NT2/D1 (cell line): ENCODE measurements at regions not wholly inside any gene's neighbourhood (a gene's known extent, or its start where the extent isn't known, plus 50 kb on each side); places are given as distances from the start of the nearest gene placed in this dataset.

ENCODE experiments used
- DNase-seq: peaks from one replicate; pipeline ENCODE4 v3.0.0-alpha.2; 2011; ENCODE audit warnings: low read depth, low spot score
- H3K27me3 ChIP-seq: 2 replicates; pipeline ENCODE4 v1.6.0; 2011; ENCODE audit warnings: mild to moderate bottlenecking; ENCODE audit not compliant: insufficient read length, insufficient read depth
- H3K36me3 ChIP-seq: 2 replicates; pipeline ENCODE4 v1.6.1; 2011; ENCODE audit warnings: mild to moderate bottlenecking, low read length, mixed read lengths; ENCODE audit not compliant: insufficient read depth, insufficient read length
- H3K4me1 ChIP-seq: 2 replicates; pipeline ENCODE4 v1.5.1; 2011; ENCODE audit not compliant: insufficient read depth, insufficient read length
- H3K4me3 ChIP-seq: 2 replicates; pipeline ENCODE4 v1.5.1; 2011; ENCODE audit warnings: low read depth; ENCODE audit not compliant: insufficient read length
- H3K9ac ChIP-seq: 2 replicates; pipeline ENCODE4 v1.6.0; 2011; ENCODE audit warnings: low read depth; ENCODE audit not compliant: insufficient read length
- H3K9me3 ChIP-seq: 2 replicates; pipeline ENCODE4 v1.5.1; 2011; ENCODE audit warnings: mild to moderate bottlenecking, low read length; ENCODE audit not compliant: insufficient read depth
- SUZ12 ChIP-seq: IDR thresholded peaks from 2 replicates; pipeline ENCODE4 v1.6.1; 2011; ENCODE audit not compliant: insufficient read length, insufficient read depth; ENCODE audit errors: extremely low read depth
- YY1 ChIP-seq: IDR thresholded peaks from 2 replicates; pipeline ENCODE4 v1.6.1; 2011; ENCODE audit not compliant: insufficient read length, insufficient read depth
- ZNF274 ChIP-seq: IDR thresholded peaks from 2 replicates; pipeline ENCODE4 v1.6.1; 2011; ENCODE audit warnings: mild to moderate bottlenecking, low read depth, low read length

DNA sequence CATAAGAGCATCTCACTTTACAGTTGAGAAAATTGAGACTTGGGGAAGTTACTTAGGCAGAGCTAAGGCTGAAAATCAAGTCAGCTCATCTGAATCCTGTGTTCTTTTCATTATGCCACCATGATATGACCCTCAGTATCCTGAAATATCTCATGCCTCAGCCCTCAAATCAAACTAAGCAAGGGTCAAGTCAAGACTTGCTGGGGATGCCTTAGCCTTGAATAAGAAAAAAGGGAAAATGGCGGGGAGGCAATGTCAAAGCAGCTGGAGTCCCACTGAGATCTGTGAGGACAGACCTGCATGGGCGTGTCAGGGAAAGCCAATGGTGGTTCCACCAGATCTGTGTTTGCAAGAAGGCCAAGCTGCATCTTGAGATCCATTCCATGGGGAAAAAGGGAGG is 91.0 kb upstream of the CACUL1 start:
- H3K9ac ChIP-seq, result no peak overlapping the region
- peaks cover 6% of the 10 kb centered on the region; the same call in 1 of the 2 replicates for H3K9me3 ChIP-seq
- no peak overlapping the region for H3K4me3 ChIP-seq
- no peaks in the 10 kb centered on the region for H3K27me3 ChIP-seq
- no peaks in the 10 kb centered on the region for H3K4me1 ChIP-seq
- no peak for TF ChIP-seq ZNF274
- TF ChIP-seq SUZ12, result no peak
- no peak for TF ChIP-seq YY1
- no peaks in the 10 kb centered on the region for H3K36me3 ChIP-seq
- DNase-seq, result no peak

DNA sequence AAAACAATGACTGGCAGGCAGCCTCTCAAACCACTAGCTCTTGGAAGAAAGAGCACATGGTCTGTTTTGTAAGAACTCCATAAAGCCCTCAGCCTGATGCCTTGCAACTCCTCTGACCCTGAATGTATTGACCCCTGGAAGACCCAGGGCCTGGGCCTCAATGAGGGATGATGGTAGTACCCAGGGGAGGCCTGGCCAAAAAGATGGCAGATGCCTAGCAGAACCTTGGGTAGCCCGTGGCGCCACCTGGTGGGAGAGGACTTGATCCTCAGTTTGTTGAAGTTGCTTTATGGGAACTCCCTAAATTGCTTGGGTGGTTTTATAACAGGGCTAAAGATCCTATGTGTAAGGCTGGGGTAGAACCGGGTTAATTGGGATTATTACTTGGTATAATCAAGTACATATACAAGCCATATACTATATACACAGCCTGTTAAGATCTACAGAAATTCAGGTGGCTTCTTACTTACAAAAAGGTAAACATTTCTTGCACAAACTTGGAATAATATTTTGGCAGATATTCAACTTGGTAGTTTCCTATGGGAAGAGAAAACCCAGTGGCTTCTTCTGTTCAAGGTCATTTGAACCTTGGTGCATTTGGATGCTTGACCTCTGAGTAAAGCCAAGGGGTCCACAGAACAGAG is 95.8 kb upstream of the CACUL1 start:
- peak; percentile 60 for DNase-seq
- Histone ChIP-seq H3K4me3 (no peak overlapping the region), H3K27me3 (no peaks in the 10 kb centered on the region), H3K4me1 (no peaks in the 10 kb centered on the region), H3K9ac (no peak overlapping the region), H3K36me3 (no peaks in the 10 kb centered on the region), H3K9me3 (no peaks in the 10 kb centered on the region)
- TF ChIP-seq YY1 (peak; percentile 30), ZNF274 (no peak), SUZ12 (no peak)

DNA sequence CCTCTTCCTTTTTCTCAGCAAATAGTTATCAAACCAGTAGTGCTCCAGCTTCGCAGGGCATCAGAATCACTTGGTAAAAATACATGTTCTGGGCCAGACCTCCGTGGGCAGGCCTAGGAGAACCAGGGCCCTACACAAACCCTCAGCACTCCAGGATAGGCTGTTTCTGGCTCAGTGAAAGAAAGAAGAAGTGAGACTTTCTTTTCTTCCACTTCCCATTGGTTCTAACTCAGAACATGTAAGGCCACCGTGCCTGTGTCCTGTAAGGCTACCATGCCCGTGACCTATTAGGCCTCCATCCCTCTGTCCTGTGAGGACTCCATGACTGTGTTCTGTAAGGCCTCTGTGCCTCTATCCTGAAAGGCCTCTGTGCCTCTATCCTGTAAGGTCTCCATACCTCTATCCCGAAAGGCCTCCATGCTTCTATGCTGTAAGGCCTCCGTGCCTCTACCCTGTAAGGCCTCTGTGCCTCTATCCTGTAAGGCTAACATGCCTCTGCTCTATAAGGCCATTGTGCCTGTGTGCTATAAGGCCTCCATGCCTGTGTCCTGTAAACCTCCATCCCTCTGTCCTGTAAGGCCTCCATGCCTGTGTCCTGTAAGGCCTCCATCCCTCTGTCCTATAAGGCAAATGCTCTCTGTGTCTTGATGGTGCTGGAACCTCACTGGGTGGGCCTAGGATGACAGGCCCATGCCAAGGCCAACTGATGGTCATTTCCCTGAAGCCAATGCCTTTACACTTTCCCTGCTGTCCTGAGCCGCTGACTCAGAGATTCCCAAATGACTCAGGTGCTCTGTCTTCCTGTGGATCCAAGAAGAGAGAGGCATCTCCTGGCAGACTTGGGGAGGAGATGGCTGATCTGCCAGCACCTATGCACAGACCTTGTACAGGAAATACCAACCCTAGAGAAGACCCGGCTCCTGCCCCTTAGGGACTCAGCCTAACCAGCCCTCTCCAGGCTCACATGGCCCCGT is 96.6 kb upstream of the CACUL1 start:
- no peaks in the 10 kb centered on the region for H3K4me1 ChIP-seq
- TF ChIP-seq ZNF274, result no peak
- no peak for TF ChIP-seq SUZ12
- TF ChIP-seq YY1, result no peak
- H3K27me3 ChIP-seq, result no peaks in the 10 kb centered on the region
- no peaks in the 10 kb centered on the region for H3K9me3 ChIP-seq
- no peak overlapping the region for H3K9ac ChIP-seq
- no peak overlapping the region for H3K4me3 ChIP-seq
- H3K36me3 ChIP-seq, result no peaks in the 10 kb centered on the region
- no peak for DNase-seq

DNA sequence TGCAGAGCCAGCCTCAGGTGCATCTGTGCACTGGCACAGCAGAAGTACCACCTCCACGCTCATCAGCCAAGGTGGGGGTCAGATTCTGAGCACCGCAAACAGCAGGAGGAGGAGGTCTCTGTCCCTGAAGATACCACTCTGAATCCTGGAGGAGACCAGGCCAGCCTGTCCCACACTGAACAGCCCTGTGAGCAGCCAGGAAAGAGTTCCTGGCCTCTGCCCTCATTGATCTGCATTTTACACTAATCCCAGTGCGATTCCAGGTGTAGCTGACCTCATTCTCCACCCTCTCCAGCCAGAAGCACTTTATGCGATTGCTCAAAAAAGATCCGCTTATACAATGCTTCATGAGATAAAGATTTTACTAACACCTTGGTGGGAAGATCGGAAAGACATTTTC is 99.1 kb upstream of the CACUL1 start:
- Histone ChIP-seq H3K9ac (no peak overlapping the region), H3K36me3 (no peaks in the 10 kb centered on the region), H3K9me3 (no peaks in the 10 kb centered on the region), H3K4me1 (no peaks in the 10 kb centered on the region), H3K27me3 (no peaks in the 10 kb centered on the region), H3K4me3 (no peak overlapping the region)
- TF ChIP-seq SUZ12 (no peak), YY1 (no peak), ZNF274 (no peak)
- DNase-seq, result no peak

DNA sequence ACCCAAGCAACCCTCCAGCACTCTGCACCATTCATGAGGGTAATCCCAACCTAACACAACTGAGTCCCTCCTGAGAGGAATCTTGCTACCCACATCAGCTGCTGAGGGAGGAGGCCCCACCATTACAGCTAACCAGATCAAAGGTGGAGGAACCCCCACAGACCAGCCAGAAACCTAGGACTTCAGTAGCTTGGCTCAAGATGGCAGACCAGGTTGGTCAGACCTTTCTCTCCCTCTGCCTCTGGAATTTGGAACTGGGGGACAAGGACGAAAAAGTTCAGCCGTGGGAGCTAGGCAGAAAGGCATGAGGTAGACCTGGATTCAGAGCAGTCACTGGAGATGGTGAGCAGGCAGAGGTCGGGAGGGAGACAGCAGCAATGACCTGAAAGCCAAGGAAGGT is 101.3 kb upstream of the CACUL1 start:
- Histone ChIP-seq H3K9ac (no peak overlapping the region), H3K9me3 (no peaks in the 10 kb centered on the region), H3K4me3 (no peak overlapping the region), H3K27me3 (no peaks in the 10 kb centered on the region), H3K4me1 (no peaks in the 10 kb centered on the region), H3K36me3 (no peaks in the 10 kb centered on the region)
- TF ChIP-seq YY1 (no peak), SUZ12 (no peak), ZNF274 (no peak)
- DNase-seq, result no peak

DNA sequence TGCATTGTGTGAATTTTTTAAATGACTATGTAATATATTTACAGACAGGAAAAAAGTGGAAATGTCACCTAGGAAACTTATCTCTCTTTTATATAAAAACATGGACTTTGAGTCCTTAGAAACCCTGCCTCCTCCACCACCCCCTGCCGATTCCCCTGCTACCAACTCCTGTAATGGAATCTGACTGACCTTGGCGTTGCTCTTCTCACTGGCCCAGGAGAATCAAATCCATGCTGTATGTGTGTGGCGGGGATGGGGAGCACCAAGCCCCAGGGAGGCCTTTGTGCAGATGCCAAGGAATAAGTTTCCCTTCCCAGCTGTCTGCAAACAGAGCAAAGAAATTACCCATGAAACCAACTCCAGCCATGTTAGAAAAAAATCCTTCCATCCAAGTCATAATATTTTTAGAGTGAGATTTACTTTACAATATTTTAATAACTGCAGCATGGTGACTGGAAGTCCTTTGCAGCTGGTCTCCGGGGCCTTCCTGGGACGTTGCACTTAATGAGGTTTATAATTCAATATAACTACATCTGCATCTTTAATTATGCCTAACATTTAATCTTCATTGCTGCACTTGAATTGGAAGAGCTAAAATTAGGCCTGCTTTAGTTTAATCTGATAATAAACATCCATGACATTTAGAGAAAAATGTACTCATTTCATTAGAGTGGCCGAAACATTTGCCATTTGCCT is 111.4 kb upstream of the CACUL1 start:
- no peak for TF ChIP-seq YY1
- no peak for DNase-seq
- H3K9me3 ChIP-seq, result no peaks in the 10 kb centered on the region
- no peak overlapping the region for H3K9ac ChIP-seq
- no peaks in the 10 kb centered on the region for H3K27me3 ChIP-seq
- H3K4me1 ChIP-seq, result peaks cover 5% of the 10 kb centered on the region
- no peaks in the 10 kb centered on the region for H3K36me3 ChIP-seq
- H3K4me3 ChIP-seq, result no peak overlapping the region

DNA sequence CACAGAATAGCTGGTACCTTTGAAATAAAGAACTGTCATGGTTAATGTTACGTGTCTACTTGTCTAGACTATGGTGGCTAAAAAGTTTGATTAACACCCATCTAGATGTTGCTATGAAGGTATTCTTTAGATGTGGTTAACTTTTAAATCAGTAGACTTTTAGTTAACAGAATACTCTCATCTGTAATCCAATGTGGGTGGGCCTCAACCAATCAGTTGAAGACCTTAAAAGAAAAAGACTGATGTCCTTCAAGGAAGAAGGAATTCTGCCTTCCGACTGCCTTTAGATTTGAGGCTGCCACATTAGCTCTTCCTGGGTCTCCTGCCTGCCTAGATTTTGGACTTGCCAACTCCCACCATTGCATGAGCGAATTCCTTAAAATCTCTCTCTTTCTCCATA is 113.0 kb upstream of the CACUL1 start:
- Histone ChIP-seq H3K27me3 (no peaks in the 10 kb centered on the region), H3K36me3 (no peaks in the 10 kb centered on the region), H3K4me3 (no peak overlapping the region), H3K9ac (no peak overlapping the region), H3K4me1 (peaks cover 5% of the 10 kb centered on the region), H3K9me3 (no peaks in the 10 kb centered on the region)
- no peak for TF ChIP-seq SUZ12
- TF ChIP-seq YY1, result no peak
- DNase-seq, result no peak
